Testis (tissue), 2 donors: ENCODE measurements at regions not wholly inside any gene's neighbourhood (a gene's known extent, or its start where the extent isn't known, plus 50 kb on each side); places are given as distances from the start of the nearest gene placed in this dataset.

Experiments used
- DNase-seq: peaks from one replicate; pipeline ENCODE4 v3.0.0-alpha.2; 2019
- H3K27ac ChIP-seq, 2 donors: fragments of 200-600 bp; sonication (generic); one replicate each; pipeline ENCODE4 v1.5.1; 2019
- H3K27me3 ChIP-seq: fragments of 200-600 bp; sonication (generic); one replicate; pipeline ENCODE4 v1.5.1; 2019
- H3K36me3 ChIP-seq: fragments of 200-600 bp; sonication (generic); one replicate; pipeline ENCODE4 v1.5.1; 2017; ENCODE audit warnings: low read depth; ENCODE audit errors: missing control alignments
- H3K4me1 ChIP-seq: fragments of 200-600 bp; sonication (generic); one replicate; pipeline ENCODE4 v1.5.1; 2019
- H3K4me3 ChIP-seq, 2 donors: fragments of 200-600 bp; sonication (generic); one replicate each; pipeline ENCODE4 v1.5.1; 2017 to 2019
- H3K9me3 ChIP-seq: fragments of 200-600 bp; sonication (generic); one replicate; pipeline ENCODE4 v1.5.1; 2017
- CTCF ChIP-seq, 3 experiments: fragments of 450-650 bp in 2 of 3; fragments of 200-600 bp in 1 of 3; sonication (generic) in 1 of 3; IDR thresholded peaks; one replicate each; pipeline ENCODE4 v1.5.1; 2016 to 2019; ENCODE audit warnings: antibody characterized with exemption in 3 of 3, mild to moderate bottlenecking in 2 of 3, moderate library complexity in 1 of 3
- POLR2A ChIP-seq: fragments of 450-650 bp; IDR thresholded peaks from one replicate; pipeline ENCODE4 v1.6.1; 2017; ENCODE audit warnings: antibody characterized with exemption, mild to moderate bottlenecking, moderate library complexity
- WGBS, 2 donors: methylation state at CpG; one replicate each; pipeline ENCODE4 v1.1.5; 2018; 5-methylcytosine and 5-hydroxymethylcytosine counted together
- intact Hi-C: fragments of 100-400 bp; cut with DNase I; formaldehyde crosslinking; loops from one replicate; pipeline ENCODE4 v1.15.1; 2023; ENCODE audit warnings: low total_unique reads

DNA sequence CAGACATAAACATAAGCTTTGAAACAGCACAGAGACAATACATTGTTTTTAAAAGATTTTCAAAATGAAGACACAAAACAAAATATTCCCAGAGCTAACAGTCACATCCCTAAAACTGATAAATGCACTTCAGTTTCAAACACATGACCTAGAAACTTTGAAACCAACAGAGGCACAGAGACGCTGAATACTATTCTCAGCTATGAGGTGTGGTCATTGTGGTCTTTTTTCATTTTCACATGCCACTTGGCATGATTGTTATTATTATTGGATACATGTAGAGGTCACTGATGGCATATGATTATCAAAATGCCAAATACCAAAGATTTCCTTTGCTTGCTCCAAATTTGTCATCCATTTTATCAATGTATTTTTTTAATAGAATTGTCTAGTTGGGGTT is 306.9 kb downstream of the QKI start:
- intact Hi-C loops: no loop called here
- Histone ChIP-seq H3K27me3 (no peaks in the 10 kb centered on the region), H3K4me3 (no peak overlapping the region), H3K27ac (no peak overlapping the region), H3K9me3 (no peaks in the 10 kb centered on the region), H3K36me3 (no peaks in the 10 kb centered on the region), H3K4me1 (no peaks in the 10 kb centered on the region)
- DNase-seq: no peak
- no peak for TF ChIP-seq POLR2A
- no peak for TF ChIP-seq CTCF (IDR thresholded peaks at IDR 0.05)
- 85 to 86% methylated on average over 1 of the region's 1 CpG for WGBS, 2 donors

GRCh38 chr6:163720460-163721235 is 306.1 kb downstream of the QKI start:
- Histone ChIP-seq H3K4me3 (no peak overlapping the region), H3K27me3 (no peaks in the 10 kb centered on the region), H3K4me1 (no peaks in the 10 kb centered on the region), H3K36me3 (no peaks in the 10 kb centered on the region), H3K27ac (no peak overlapping the region), H3K9me3 (no peaks in the 10 kb centered on the region)
- WGBS, 2 donors: 89 to 93% methylated on average over 4 of the region's 4 CpGs
- DNase-seq: no peak
- intact Hi-C loops: no loop called here
- TF ChIP-seq POLR2A (no peak), CTCF (IDR thresholded peaks at IDR 0.05) (no peak)

DNA sequence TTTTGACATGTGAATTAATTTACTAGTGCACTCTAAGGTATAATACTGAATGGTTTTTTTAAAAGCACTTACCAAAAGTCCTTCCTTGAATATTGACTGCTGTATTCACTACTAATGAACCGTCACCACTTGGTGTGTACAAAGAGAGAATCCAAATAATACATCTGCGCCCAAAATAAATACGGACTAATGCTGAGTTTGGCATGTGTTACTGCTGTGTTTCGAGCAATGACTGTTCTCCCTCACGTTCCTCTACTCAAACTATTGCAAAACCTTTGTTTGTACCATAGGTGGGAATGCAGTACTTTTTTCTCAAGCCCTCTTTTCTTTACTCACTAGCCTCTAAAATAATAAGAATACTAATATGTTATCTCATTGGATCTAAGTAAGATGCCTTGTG is 305.5 kb downstream of the QKI start:
- Histone ChIP-seq H3K27ac (no peak overlapping the region), H3K4me1 (no peaks in the 10 kb centered on the region), H3K27me3 (no peaks in the 10 kb centered on the region), H3K9me3 (no peaks in the 10 kb centered on the region), H3K36me3 (no peaks in the 10 kb centered on the region), H3K4me3 (no peak overlapping the region)
- TF ChIP-seq CTCF (IDR thresholded peaks at IDR 0.05) (no peak), POLR2A (no peak)
- no peak for DNase-seq
- intact Hi-C loops: no loop called here
- WGBS, 2 donors: 88 to 90% methylated on average over 5 of the region's 5 CpGs

- intact Hi-C loops: no loop called here
- Histone ChIP-seq H3K9me3 (no peaks in the 10 kb centered on the region), H3K36me3 (no peaks in the 10 kb centered on the region), H3K4me3 (no peak overlapping the region), H3K27me3 (no peaks in the 10 kb centered on the region), H3K4me1 (no peaks in the 10 kb centered on the region), H3K27ac (no peak overlapping the region)
- no peak for TF ChIP-seq CTCF (IDR thresholded peaks at IDR 0.05)
- TF ChIP-seq POLR2A: no peak
- whole genome bisulfite sequencing, 2 donors: 84 to 89% methylated on average over 16 to 20 of the region's 20 CpGs
- no peak for DNase-seq
Observed at GRCh38 chr6:163719028-163719742, 304.7 kb downstream of the QKI start.
